Lung (tissue), 11 donors: ENCODE measurements at regions not wholly inside any gene's neighbourhood (a gene's known extent, or its start where the extent isn't known, plus 50 kb on each side); places are given as distances from the start of the nearest gene placed in this dataset.

Experiments
- ATAC-seq: fragments of 200-7000 bp; cut with Tn5 transposase; one replicate; pipeline ENCODE4 v1.9.1; 2020; ENCODE audit warnings: moderate number of reproducible peaks; ENCODE audit not compliant: insufficient read depth, low FRiP score
- DNase-seq, 3 donors: peaks; one replicate each; pipeline ENCODE4 v3.0.0-alpha.2; 2013 to 2017
- H3K27ac ChIP-seq, 2 donors: one replicate each; pipeline ENCODE4 v1.5.1; 2013; ENCODE audit warnings: mild to moderate bottlenecking in 2 of 2, moderate library complexity in 2 of 2, control low read depth in 1 of 2, inconsistent platforms in 1 of 2, low read depth in 1 of 2, low read length in 1 of 2
- H3K27me3 ChIP-seq, 3 donors: one replicate each; pipeline ENCODE4 v1.5.1; 2013; ENCODE audit warnings: low read length in 2 of 3; ENCODE audit not compliant: control insufficient read depth in 3 of 3, insufficient read depth in 3 of 3
- H3K36me3 ChIP-seq, 4 donors: one replicate each; pipeline ENCODE4 v1.5.1; 2013; ENCODE audit warnings: low read length in 4 of 4, mild to moderate bottlenecking in 1 of 4, moderate library complexity in 1 of 4; ENCODE audit not compliant: control insufficient read depth in 4 of 4, insufficient read depth in 4 of 4
- H3K4me1 ChIP-seq, 5 donors: one replicate each; pipeline ENCODE4 v1.5.1; 2013; ENCODE audit warnings: low read length in 5 of 5, mild to moderate bottlenecking in 2 of 5, moderate library complexity in 1 of 5; ENCODE audit not compliant: control insufficient read depth in 5 of 5, insufficient read depth in 5 of 5
- H3K4me3 ChIP-seq: one replicate; pipeline ENCODE4 v1.5.1; 2013; ENCODE audit warnings: mild to moderate bottlenecking, control low read depth, moderate library complexity
- H3K9ac ChIP-seq, 2 donors: one replicate each; pipeline ENCODE4 v1.5.1; 2013; ENCODE audit warnings: low read length in 2 of 2, control low read depth in 1 of 2; ENCODE audit not compliant: insufficient read depth in 1 of 2
- H3K9me3 ChIP-seq, 4 donors: one replicate each; pipeline ENCODE4 v1.5.1; 2013; ENCODE audit warnings: low read length in 3 of 4, mild to moderate bottlenecking in 1 of 4, moderate library complexity in 1 of 4; ENCODE audit not compliant: control insufficient read depth in 4 of 4, insufficient read depth in 3 of 4
- CTCF ChIP-seq: IDR thresholded peaks from 2 replicates; pipeline ENCODE4 v1.5.1; 2012; ENCODE audit warnings: mild to moderate bottlenecking; ENCODE audit errors: control extremely low read depth, extremely low read depth
- WGBS, 2 donors: extraction: QIAGEN DNeasy Blood & Tissue Kit; methylation state at CpG; one replicate each; pipeline ENCODE4 v1.1.7; 2013; 5-methylcytosine and 5-hydroxymethylcytosine counted together
- donor health status: control.
- donor health status: control.
- donor health status: Bipolar disorder and iron deficiency.
- donor health status: healthy.
- donor health status: DM: yes; HTN: yes; CAD: no.

GRCh38 chr6:44761046-44761445, 373.5 kb downstream of the CDC5L start:
- no peaks in the 10 kb centered on the region for H3K36me3 ChIP-seq
- no peaks in the 10 kb centered on the region for H3K27me3 ChIP-seq
- ATAC-seq (no peak), DNase-seq (no peak)
- peaks cover 0 to 9% (median 4%) of the 10 kb centered on the region in 4 donors for H3K9me3 ChIP-seq
- no peaks in the 10 kb centered on the region for H3K4me1 ChIP-seq
- H3K27ac ChIP-seq, result no peak overlapping the region
- no peak for TF ChIP-seq CTCF
- no peak overlapping the region for H3K4me3 ChIP-seq
- no peak overlapping the region for H3K9ac ChIP-seq

- TF ChIP-seq CTCF, result no peak
- WGBS, 2 donors, result 74 to 94% methylated on average over 1 of the region's 1 CpG
Observed at GRCh38 chr6:44762496-44762895, 375.0 kb downstream of the CDC5L start.

DNA sequence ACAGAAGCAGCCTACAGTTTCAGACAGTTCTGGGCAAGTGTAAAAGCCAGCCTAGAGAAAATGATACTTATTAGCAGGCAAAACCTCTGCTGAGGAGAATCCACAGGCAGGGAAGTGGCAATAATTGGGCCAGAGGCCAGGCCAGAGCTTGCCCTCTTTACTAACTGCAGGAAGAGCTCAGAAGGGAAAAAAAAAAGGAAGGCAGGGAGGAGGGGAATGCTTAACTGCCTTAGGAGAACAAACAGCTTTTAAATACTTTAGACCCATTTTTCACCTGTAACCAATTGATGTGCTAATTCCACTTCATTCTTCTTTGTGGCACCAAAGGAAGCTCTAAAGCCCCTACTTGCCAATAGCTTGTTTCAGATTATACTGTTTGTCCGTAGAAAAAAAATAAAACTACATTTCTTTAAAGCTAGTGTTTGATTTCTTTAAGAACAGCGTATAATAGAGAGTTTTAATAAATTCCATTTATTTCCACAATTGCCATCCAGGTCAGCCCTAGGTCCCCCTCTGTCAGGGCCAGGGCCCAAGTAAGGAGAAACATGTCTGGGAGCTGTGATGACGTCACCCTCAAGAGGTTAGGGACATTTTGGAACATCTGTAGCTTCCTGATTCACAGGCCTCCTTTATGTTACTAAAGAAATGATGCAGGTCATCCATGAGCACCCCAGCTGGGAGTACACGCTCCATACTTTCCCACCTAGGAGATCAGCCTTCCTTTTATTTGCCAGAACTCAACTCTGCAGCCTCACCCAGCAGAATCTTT, 384.3 kb downstream of the CDC5L start:
- Histone ChIP-seq H3K4me1 (peaks cover 0 to 3% (median 0%) of the 10 kb centered on the region in 5 donors), H3K36me3 (no peaks in the 10 kb centered on the region), H3K4me3 (no peak overlapping the region), H3K9me3 (no peaks in the 10 kb centered on the region), H3K27me3 (no peaks in the 10 kb centered on the region), H3K27ac (no peak overlapping the region), H3K9ac (no peak overlapping the region)
- DNase-seq, result no peak
- ATAC-seq, result no peak
- TF ChIP-seq CTCF, result no peak
- 77 to 83% methylated on average over 4 of the region's 4 CpGs for WGBS, 2 donors

More at GRCh38 chr6:44762496-44762895, 375.0 kb downstream of the CDC5L start:
- Histone ChIP-seq H3K9ac (no peak overlapping the region), H3K9me3 (peaks cover 0 to 9% (median 4%) of the 10 kb centered on the region in 4 donors), H3K27me3 (no peaks in the 10 kb centered on the region), H3K36me3 (no peaks in the 10 kb centered on the region), H3K4me1 (no peaks in the 10 kb centered on the region), H3K27ac (no peak overlapping the region), H3K4me3 (no peak overlapping the region)
- no peak for ATAC-seq
- DNase-seq, result no peak

DNA sequence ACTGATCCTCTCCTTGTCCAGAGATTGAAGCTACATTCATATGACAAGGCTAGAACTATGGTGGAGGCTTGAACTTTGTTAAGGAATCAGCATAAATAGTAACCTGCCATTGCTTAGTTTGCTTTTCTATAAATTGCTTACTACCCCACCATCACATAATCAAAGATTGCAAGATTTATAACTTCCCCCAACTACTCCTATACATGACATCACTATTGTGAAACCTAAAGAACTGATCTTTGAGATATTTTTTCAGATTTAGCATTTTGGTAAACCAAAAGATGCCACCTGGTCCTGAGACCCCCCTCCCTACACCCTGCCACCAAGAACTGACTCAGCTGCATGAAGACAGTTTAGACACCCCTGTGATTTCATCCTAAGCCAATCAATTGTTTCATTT, 385.3 kb downstream of the CDC5L start:
- H3K27ac ChIP-seq, result no peak overlapping the region
- no peaks in the 10 kb centered on the region for H3K27me3 ChIP-seq
- no peaks in the 10 kb centered on the region for H3K36me3 ChIP-seq
- no peaks in the 10 kb centered on the region for H3K9me3 ChIP-seq
- DNase-seq, result no peak
- no peak for TF ChIP-seq CTCF
- H3K4me1 ChIP-seq, result peaks cover 0 to 3% (median 0%) of the 10 kb centered on the region in 5 donors
- ATAC-seq, result no peak
- H3K4me3 ChIP-seq, result no peak overlapping the region
- no peak overlapping the region for H3K9ac ChIP-seq
